BJ (cell line): ENCODE measurements at regions not wholly inside any gene's neighbourhood (a gene's known extent, or its start where the extent isn't known, plus 50 kb on each side); places are given as distances from the start of the nearest gene placed in this dataset.
"Not testable (repeated sequence)": the region's sequence is repeated elsewhere in the genome, so short reads cannot be mapped to it uniquely, and the experiment has no call there.

ENCODE experiments used
- CTCF ChIA-PET: fragments of 350-600 bp; formaldehyde crosslinking; extraction: SDS; loops from one replicate; lab custom pipeline; 2021; ENCODE audit warnings: antibody characterized with exemption, inconsistent platforms; lab: Yijun Ruan, JAX
- POLR2A ChIA-PET: fragments of 300-600 bp; sonication (Branson Sonifier 250); formaldehyde crosslinking; extraction: SDS; loops from one replicate; lab custom pipeline; 2021; ENCODE audit warnings: antibody characterized with exemption; lab: Charles Lee
- DNase-seq: peaks from one replicate; pipeline ENCODE4 v3.0.0-alpha.2; 2011; ENCODE audit warnings: low read depth
- H3K27me3 ChIP-seq: 2 replicates; pipeline ENCODE4 v1.6.0; 2011; ENCODE audit warnings: low read length; ENCODE audit not compliant: control insufficient read depth, insufficient read depth
- H3K36me3 ChIP-seq: 2 replicates; pipeline ENCODE4 v1.5.1; 2011; ENCODE audit warnings: low read length; ENCODE audit not compliant: control insufficient read depth, insufficient read depth
- H3K4me3 ChIP-seq: 2 replicates; pipeline ENCODE4 v1.5.1; 2011; ENCODE audit warnings: low read depth, mild to moderate bottlenecking, control low read depth, low read length
- CTCF ChIP-seq: IDR thresholded peaks from 2 replicates; pipeline ENCODE4 v1.5.1; 2011; ENCODE audit warnings: low read depth, mild to moderate bottlenecking, control low read depth, inconsistent platforms, low read length, moderate library complexity; ENCODE audit not compliant: insufficient read depth

- no peak for DNase-seq
- ChIA-PET POLR2A (no interaction called here), CTCF (interaction anchor here (0.6 kb wide), 1 partner anchor 56 kb away, joined by 3 read pairs; no protein-coding TSS in a partner anchor)
- no peak for TF ChIP-seq CTCF
- H3K36me3 ChIP-seq = no peaks in the 10 kb centered on the region
- no peak overlapping the region for H3K4me3 ChIP-seq
- no peaks in the 10 kb centered on the region for H3K27me3 ChIP-seq
Observed at GRCh38 chr14:23750357-23750756, 114.2 kb downstream of the DHRS2 start.

GRCh38 chr14:23751616-23752015 lies 115.5 kb downstream of the DHRS2 start:
- Histone ChIP-seq H3K36me3 (no peaks in the 10 kb centered on the region), H3K4me3 (no peak overlapping the region), H3K27me3 (no peaks in the 10 kb centered on the region)
- no peak for TF ChIP-seq CTCF
- POLR2A ChIA-PET = no interaction called here
- no peak for DNase-seq
- CTCF ChIA-PET = no interaction called here

GRCh38 chr14:23763394-23763793 lies 127.2 kb downstream of the DHRS2 start:
- Histone ChIP-seq H3K36me3 (no peaks in the 10 kb centered on the region), H3K4me3 (no peak overlapping the region), H3K27me3 (no peaks in the 10 kb centered on the region)
- TF ChIP-seq CTCF = no peak
- POLR2A ChIA-PET = no interaction called here
- CTCF ChIA-PET = interaction anchor here (0.6 kb wide), 1 partner anchor 585 kb away, joined by 3 read pairs; no protein-coding TSS in a partner anchor
- no peak for DNase-seq

- ChIA-PET POLR2A (no interaction called here), CTCF (interaction anchor here (0.6 to 0.9 kb wide), 2 partner anchors 21 to 40 kb away, joined by 3 to 4 read pairs; no protein-coding TSS in a partner anchor)
- Histone ChIP-seq H3K27me3 (no peaks in the 10 kb centered on the region), H3K4me3 (no peak overlapping the region), H3K36me3 (no peaks in the 10 kb centered on the region)
- DNase-seq = no peak
- TF ChIP-seq CTCF = no peak
Observed at GRCh38 chr14:23766737-23767401, 130.7 kb downstream of the DHRS2 start.

GRCh38 chr14:23769221-23769728 lies 133.1 kb downstream of the DHRS2 start:
- CTCF ChIA-PET = not testable (repeated sequence)

More at GRCh38 chr14:23769221-23769728, 133.1 kb downstream of the DHRS2 start:
- H3K4me3 ChIP-seq, H3K36me3 ChIP-seq, DNase-seq, H3K27me3 ChIP-seq, POLR2A ChIA-PET: not testable (repeated sequence)
